OCI-LY7 (cell line): ENCODE measurements at regions not wholly inside any gene's neighbourhood (a gene's known extent, or its start where the extent isn't known, plus 50 kb on each side); places are given as distances from the start of the nearest gene placed in this dataset.
A peak's percentile ranks its signal among the peaks of the same experiment; 100 is the strongest.

Experiments
- EZH2phosphoT487 ChIP-seq: fragments of 200-600 bp; sonication (generic); IDR thresholded peaks from 2 replicates; pipeline ENCODE4 v1.6.1; 2018; ENCODE audit warnings: low read depth, borderline replicate concordance, mild to moderate bottlenecking, mixed run types, antibody characterized with exemption, low read length, moderate library complexity, mixed read lengths
- TF ChIP-seq, protein P1 (sequence below): fragments of 200-600 bp; sonication (generic); conservative IDR thresholded peaks from 2 replicates; pipeline ENCODE4 v1.5.1; 2014; ENCODE audit warnings: mild to moderate bottlenecking, antibody characterized with exemption, low read length, moderate library complexity, mixed read lengths

GRCh38 chr5:39578887-39579497 lies 154.2 kb upstream of the DAB2 start:
- TF ChIP-seq, protein P1, sequence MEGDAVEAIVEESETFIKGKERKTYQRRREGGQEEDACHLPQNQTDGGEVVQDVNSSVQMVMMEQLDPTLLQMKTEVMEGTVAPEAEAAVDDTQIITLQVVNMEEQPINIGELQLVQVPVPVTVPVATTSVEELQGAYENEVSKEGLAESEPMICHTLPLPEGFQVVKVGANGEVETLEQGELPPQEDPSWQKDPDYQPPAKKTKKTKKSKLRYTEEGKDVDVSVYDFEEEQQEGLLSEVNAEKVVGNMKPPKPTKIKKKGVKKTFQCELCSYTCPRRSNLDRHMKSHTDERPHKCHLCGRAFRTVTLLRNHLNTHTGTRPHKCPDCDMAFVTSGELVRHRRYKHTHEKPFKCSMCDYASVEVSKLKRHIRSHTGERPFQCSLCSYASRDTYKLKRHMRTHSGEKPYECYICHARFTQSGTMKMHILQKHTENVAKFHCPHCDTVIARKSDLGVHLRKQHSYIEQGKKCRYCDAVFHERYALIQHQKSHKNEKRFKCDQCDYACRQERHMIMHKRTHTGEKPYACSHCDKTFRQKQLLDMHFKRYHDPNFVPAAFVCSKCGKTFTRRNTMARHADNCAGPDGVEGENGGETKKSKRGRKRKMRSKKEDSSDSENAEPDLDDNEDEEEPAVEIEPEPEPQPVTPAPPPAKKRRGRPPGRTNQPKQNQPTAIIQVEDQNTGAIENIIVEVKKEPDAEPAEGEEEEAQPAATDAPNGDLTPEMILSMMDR, result peak; percentile 85
- no peak for TF ChIP-seq EZH2phosphoT487
